Lower lobe of right lung (tissue), 2 donors: ENCODE measurements at regions not wholly inside any gene's neighbourhood (a gene's known extent, or its start where the extent isn't known, plus 50 kb on each side); places are given as distances from the start of the nearest gene placed in this dataset.

Experiments
- ATAC-seq, 2 donors: fragments of 200-7000 bp; cut with Tn5 transposase; one replicate each; pipeline ENCODE4 v1.9.1; 2020 to 2022; ENCODE audit warnings: mild to moderate bottlenecking in 2 of 2, moderate library complexity in 2 of 2
- DNase-seq: peaks from one replicate; pipeline ENCODE4 v3.0.0-alpha.2; 2020
- H3K27ac ChIP-seq: fragments of 200-600 bp; one replicate; pipeline ENCODE4 v1.8.0; 2022
- H3K27me3 ChIP-seq: fragments of 200-600 bp; one replicate; pipeline ENCODE4 v1.8.0; 2022; ENCODE audit warnings: low read depth
- H3K36me3 ChIP-seq: fragments of 200-600 bp; one replicate; pipeline ENCODE4 v1.8.0; 2022; ENCODE audit warnings: mild to moderate bottlenecking
- H3K4me1 ChIP-seq: fragments of 200-600 bp; one replicate; pipeline ENCODE4 v1.8.0; 2022
- H3K4me3 ChIP-seq: fragments of 200-600 bp; one replicate; pipeline ENCODE4 v1.8.0; 2022; ENCODE audit warnings: mild to moderate bottlenecking
- H3K9me3 ChIP-seq: fragments of 200-600 bp; one replicate; pipeline ENCODE4 v1.8.0; 2022
- intact Hi-C: fragments of 100-400 bp; cut with DNase I; formaldehyde crosslinking; loops from one replicate; pipeline ENCODE4 v1.11.0; 2022
- TF ChIP-seq, protein P1 (sequence below): fragments of 200-600 bp; IDR thresholded peaks from one replicate; pipeline ENCODE4 v1.8.0; 2022; ENCODE audit warnings: antibody characterized with exemption, mild to moderate bottlenecking
- donor health status: DM: no; HTN: yes; CAD: no; lungs with severe emphysema.

DNA sequence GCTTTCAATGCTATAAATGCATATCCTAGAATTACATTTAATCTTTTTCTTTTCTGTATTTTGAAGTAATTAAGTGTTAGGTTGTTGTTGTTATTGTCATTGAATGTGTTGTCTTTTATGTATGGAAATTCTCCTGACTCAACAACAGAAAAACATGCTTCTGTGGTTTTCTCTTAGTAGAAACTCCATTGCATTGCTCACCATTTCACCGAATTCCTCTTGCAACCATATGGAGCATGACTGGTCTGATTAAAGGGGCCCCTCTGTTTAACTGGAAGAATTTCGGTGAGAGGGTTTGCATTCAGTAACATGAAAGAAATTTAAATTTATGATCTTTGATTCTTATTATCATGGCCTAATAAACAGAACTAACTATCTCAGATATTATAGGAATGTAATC lies 454.3 kb upstream of the JARID2 start:
- TF ChIP-seq, protein P1, sequence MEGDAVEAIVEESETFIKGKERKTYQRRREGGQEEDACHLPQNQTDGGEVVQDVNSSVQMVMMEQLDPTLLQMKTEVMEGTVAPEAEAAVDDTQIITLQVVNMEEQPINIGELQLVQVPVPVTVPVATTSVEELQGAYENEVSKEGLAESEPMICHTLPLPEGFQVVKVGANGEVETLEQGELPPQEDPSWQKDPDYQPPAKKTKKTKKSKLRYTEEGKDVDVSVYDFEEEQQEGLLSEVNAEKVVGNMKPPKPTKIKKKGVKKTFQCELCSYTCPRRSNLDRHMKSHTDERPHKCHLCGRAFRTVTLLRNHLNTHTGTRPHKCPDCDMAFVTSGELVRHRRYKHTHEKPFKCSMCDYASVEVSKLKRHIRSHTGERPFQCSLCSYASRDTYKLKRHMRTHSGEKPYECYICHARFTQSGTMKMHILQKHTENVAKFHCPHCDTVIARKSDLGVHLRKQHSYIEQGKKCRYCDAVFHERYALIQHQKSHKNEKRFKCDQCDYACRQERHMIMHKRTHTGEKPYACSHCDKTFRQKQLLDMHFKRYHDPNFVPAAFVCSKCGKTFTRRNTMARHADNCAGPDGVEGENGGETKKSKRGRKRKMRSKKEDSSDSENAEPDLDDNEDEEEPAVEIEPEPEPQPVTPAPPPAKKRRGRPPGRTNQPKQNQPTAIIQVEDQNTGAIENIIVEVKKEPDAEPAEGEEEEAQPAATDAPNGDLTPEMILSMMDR: no peak
- no peaks in the 10 kb centered on the region for H3K4me1 ChIP-seq
- no peak overlapping the region for H3K27ac ChIP-seq
- no peak overlapping the region for H3K4me3 ChIP-seq
- ATAC-seq (no peak), DNase-seq (no peak)
- no peaks in the 10 kb centered on the region for H3K27me3 ChIP-seq
- H3K36me3 ChIP-seq: no peaks in the 10 kb centered on the region
- intact Hi-C loops: no loop called here
- no peaks in the 10 kb centered on the region for H3K9me3 ChIP-seq

DNA sequence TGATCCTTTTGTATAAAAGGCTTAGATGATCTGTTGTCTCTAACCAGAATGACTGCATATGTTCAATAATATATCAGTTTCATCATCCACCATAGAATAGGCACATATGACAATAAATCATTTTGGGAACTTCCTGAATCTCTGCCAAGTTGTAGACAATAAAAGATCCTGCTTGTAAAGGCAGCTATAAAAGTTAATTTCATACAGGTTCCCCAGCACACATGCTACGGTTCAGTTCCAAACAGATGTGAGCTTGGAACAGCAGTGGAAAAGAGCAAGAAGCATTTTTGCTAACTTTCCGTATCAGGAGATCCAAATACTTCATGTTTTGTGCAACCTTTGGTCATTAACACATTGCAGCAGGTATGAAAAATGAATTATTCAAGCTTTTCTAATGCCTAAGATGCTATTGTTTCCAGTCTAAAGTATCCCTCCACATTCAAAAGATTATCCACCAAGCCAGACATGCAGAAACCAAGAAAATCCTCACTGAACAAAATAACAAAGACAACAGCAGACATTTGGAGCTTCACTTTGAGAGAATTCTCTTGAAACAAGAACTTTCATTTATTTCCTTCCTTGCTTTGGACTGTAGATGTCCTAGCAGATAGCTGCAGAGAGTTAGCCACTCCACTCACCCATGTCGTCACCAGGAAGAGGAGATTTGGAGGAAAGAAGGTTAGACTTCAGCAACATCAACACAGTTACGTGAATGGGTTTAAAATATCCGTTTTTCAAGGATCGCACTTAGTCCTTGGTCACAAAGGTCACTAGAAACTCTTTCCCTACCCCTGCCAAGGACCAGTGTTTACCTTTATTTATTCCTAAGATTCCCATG lies 453.5 kb upstream of the JARID2 start:
- Histone ChIP-seq H3K9me3 (no peaks in the 10 kb centered on the region), H3K4me1 (no peaks in the 10 kb centered on the region), H3K4me3 (no peak overlapping the region), H3K27ac (no peak overlapping the region), H3K27me3 (no peaks in the 10 kb centered on the region), H3K36me3 (no peaks in the 10 kb centered on the region)
- TF ChIP-seq, protein P1: no peak
- intact Hi-C loops: no loop called here
- DNase-seq: no peak
- no peak for ATAC-seq

- intact Hi-C loops: no loop called here
These were observed 450.4 kb upstream of the JARID2 start for GRCh38 chr6:14795451-14795850.

GRCh38 chr6:14796974-14797762 lies 448.7 kb upstream of the JARID2 start:
- H3K27ac ChIP-seq: no peak overlapping the region
- DNase-seq (no peak), ATAC-seq (no peak)
- no peaks in the 10 kb centered on the region for H3K4me1 ChIP-seq
- H3K27me3 ChIP-seq: no peaks in the 10 kb centered on the region
- no peaks in the 10 kb centered on the region for H3K36me3 ChIP-seq
- TF ChIP-seq, protein P1: no peak
- intact Hi-C loops: no loop called here
- no peaks in the 10 kb centered on the region for H3K9me3 ChIP-seq
- no peak overlapping the region for H3K4me3 ChIP-seq

More at GRCh38 chr6:14795451-14795850, 450.4 kb upstream of the JARID2 start:
- DNase-seq (no peak), ATAC-seq (no peak)
- Histone ChIP-seq H3K36me3 (no peaks in the 10 kb centered on the region), H3K9me3 (no peaks in the 10 kb centered on the region), H3K27ac (no peak overlapping the region), H3K27me3 (no peaks in the 10 kb centered on the region), H3K4me1 (no peaks in the 10 kb centered on the region), H3K4me3 (no peak overlapping the region)
- TF ChIP-seq, protein P1: no peak

DNA sequence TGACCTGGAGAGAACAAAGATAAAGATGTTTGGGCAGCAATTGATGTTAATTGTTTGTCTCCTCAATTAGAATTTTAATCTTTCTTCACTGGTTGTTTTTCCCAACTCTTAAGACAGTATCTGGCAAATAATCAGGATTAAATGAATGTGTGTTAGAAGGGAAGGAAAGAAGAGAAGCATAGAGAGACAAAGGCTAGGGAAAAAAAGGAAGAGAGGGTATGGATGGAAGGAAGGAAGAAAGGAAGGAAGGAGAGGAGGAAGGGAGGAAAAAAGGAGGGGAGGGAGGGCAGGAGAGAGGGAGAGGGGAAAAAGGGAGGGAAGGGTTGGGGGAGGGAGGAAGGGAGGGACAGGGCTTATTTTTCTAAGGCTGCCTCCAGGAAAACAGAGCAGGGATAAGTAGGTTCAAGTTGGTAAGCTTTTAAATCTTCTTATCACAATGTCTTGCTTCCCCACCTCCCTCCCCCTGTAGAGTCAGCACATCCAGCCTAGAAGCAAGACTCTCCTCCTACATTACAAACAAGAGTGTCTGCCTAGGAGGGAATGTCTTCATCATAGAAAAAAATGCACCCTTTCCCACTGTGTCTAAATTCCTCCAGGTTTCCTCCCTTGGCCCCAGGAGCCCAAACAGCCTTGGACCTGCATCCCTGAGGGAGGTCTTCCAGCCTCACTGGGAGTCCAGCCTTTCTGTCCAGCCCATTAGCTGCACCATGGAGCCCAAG lies 447.8 kb upstream of the JARID2 start:
- no peaks in the 10 kb centered on the region for H3K36me3 ChIP-seq
- DNase-seq (no peak), ATAC-seq (no peak)
- TF ChIP-seq, protein P1: no peak
- intact Hi-C loops: no loop called here
- no peaks in the 10 kb centered on the region for H3K9me3 ChIP-seq
- no peaks in the 10 kb centered on the region for H3K27me3 ChIP-seq
- no peaks in the 10 kb centered on the region for H3K4me1 ChIP-seq
- no peak overlapping the region for H3K27ac ChIP-seq
- no peak overlapping the region for H3K4me3 ChIP-seq
